B cell (primary cell): ENCODE measurements at regions not wholly inside any gene's neighbourhood (a gene's known extent, or its start where the extent isn't known, plus 50 kb on each side); places are given as distances from the start of the nearest gene placed in this dataset.

ENCODE experiments used
- CTCF ChIP-seq: fragments of 200-600 bp; IDR thresholded peaks from one replicate; pipeline ENCODE4 v1.8.0; 2022; ENCODE audit warnings: antibody characterized with exemption, mild to moderate bottlenecking
- EZH2 ChIP-seq: IDR thresholded peaks from 2 replicates; pipeline ENCODE4 v1.6.1; 2012; ENCODE audit warnings: borderline replicate concordance, low read depth, mild to moderate bottlenecking, moderate library complexity, low read length; ENCODE audit not compliant: insufficient read depth, poor library complexity, severe bottlenecking

GRCh38 chr13:70985371-70985770 is 877.1 kb upstream of the KLHL1 start:
- TF ChIP-seq CTCF (no peak), EZH2 (no peak)
